ENCODE measurements at regions not wholly inside any gene's neighbourhood (a gene's known extent, or its start where the extent isn't known, plus 50 kb on each side); places are given as distances from the start of the nearest gene placed in this dataset.

DNA sequence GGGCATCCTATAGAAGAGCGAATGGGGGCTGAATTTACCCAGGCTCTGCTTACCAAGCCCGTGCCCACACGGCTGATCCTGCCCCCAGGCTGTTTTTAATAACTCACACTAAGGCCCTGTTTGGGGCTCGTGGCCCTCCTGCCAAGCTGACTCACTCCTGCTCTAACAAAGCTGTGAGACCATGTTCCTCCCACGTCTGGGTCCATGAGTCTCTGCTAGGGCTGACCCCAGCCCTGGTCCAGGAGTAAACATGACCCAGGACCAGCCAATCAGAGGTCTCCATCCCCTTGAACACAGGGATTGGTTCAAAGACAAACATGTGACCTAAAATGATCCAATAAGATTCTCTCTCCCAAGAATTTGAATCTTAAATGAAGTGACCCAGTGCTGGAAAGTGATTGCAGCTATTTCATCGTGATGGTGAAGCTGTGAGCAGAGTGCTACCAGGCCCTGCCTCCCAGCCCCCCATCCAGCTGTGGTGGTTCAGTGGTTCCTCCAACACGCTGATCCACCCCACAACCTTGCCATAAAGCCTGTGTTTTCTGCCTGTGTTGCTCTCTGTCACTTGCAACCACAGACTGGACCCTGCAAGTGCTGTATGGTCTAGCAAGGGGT, 57.2 kb downstream of the C16orf82 start:
- peak; percentile 30 for DNase-seq

DNA sequence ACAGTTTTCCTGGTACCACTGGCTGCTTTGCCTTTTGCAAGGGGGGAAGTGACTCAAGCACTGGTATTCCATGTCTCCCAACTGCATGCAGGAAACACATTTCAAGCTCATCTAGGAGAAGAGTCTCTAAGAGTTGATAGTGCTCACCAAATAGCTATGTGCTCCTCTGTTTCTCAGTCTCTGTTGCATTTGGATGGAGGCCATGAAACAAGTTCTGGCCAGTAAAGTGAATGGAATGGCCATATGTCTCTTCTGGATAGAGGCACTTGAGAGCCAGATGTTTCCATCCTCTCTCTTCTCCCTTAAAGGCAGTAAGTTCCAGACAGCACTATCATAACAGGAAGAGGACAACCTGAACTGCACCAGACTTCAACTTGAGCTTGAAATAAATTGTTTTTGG, 60.6 kb downstream of the C16orf82 start:
- no peak for DNase-seq

DNA sequence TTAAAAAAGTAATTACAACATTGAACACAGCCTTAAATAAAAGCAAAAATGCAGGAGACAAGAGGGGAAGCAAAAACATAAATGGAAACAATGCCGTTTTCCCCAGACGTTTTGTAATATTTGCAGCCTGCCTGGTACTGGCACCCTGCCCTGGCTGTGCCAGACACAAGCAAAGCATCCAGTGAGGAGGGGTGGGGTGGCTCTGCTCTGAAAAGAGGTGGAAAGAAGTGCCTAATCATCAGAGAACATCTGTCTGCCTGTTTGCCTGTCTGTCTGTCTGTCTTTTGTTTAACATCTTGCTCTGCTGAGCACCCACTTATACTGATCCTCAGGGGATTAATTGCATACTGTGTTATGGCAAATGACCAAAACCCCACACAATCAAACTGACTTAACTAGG, 62.7 kb downstream of the C16orf82 start:
- DNase-seq: peak; percentile 10

DNA sequence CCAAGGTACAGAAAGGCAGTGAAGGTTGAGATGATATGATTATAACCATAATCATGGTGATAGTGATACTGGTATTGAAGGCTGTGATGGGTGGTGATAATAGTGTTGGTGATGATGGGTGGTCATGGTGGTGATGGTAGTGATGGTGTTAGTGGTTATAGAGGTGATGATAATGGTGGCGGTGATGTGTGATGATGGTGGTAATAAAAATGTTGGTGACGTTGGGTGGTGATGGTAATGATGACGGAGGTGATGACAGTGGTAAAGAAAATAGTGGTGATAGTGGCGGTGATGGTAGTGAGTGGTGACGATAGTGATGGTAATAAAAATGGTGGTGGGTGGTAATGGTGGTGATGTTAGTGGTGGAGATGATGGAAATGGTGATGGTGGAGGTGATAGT, 65.1 kb upstream of the KDM8 start:
- no peak for DNase-seq

DNA sequence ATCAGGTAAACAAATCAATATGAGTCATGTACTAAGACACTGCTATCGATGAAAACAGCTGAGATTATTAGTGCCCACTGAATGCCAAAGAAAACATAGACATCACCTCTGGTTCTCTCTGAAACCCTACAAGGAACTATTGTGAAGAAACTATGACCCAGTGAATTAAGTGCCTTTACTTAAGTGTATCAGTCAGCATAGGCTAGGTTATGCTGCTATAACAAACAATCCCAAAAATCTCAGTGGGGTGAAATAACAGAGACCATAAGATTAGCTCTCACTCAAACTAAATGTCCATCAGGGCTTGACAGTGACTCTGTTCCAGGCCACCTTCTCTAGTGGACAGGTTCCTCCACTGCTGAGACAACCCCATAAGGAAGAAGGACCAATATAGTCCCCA, 57.7 kb upstream of the KDM8 start:
- DNase-seq: no peak

DNA sequence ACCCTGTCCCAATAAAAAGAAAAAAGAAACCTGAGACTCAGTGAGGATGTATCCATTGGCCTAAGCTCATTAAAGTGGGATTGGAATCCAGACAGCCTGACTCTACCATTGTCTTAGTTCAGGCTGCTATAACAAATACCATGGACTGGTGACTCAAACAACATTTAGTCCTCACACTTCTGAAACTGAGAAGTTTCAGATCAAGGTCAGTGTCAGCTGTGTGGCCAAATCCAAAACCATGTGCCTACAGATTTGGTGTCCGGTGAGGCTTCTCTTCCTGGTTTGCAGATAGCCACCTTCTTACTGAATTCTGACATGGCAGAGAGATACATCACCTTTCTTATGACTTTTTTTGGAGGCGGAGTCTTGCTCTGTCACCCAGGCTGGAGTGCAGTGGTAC, 53.3 kb upstream of the KDM8 start:
- DNase-seq: no peak

DNA sequence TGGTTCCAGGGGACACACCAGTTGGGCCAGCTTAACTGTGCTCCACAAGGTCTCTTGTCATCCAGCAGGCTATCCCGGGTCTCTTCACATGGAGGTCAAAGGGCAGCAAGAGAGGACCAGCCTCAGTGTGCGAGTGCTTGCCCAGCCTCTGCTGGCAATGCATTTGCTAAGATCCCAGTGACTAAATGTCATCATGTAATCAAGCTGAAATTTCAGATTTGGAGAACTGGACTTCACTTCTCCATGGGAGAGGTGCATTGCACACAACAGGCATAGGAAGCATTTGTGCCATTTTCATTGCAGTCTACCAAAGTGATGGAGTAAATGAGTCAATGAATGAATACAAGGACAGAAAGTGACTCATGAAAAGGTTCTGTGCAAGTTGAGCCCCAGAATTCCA, 51.2 kb upstream of the KDM8 start:
- DNase-seq: no peak

DNA sequence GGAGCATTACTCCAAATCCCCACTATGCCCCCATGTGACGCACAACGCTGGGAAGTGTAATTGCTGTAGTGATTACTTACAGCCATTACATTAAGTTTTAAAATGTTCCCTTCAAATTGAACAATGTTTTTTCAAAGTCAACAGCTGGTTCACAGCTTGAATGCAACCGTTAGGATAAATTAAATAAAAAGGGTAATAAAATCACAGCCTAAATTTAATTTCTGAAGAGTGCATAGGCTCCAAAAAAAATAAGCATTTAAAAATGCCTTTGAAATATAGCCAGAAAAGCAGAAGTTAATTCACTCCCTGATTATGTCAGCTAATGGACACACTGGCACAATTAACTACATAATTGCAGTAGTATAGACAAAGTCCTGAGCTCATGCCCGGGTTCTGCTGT, 50.5 kb upstream of the KDM8 start:
- DNase-seq: no peak

Measured in activated effector memory CD4-positive, alpha-beta T cell treated with anti-CD3 and anti-CD28 coated beads, Interleukin-2, amount 50 U/mL, for 16 hours (primary cell).